ENCODE measurements at regions not wholly inside any gene's neighbourhood (a gene's known extent, or its start where the extent isn't known, plus 50 kb on each side); places are given as distances from the start of the nearest gene placed in this dataset.

DNA sequence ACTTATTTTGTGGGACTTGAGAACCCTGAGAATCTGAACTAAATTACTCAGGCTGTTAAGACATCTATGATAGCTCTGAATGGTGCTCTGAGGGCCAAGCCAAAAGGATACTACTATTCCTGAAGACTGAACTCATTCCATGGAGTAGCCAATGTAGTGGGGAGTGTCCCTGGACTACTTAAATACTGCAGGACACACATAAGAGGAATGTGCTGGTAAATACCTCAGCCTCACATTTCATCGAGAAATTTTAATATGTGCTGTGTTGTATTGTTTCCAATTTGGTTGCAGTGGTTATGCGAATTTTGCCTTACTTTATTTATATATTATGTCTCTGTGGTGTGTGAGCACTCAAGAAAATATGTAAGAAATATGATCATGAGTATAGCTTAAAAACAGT lies 264.4 kb upstream of the FIGN start:
- no peak for DNase-seq (ENCODE audit: extremely low read depth, insufficient read length)
- H3K27me3 ChIP-seq (replicated peaks; ENCODE audit: control insufficient read depth, insufficient read depth, low read length), result no peaks in the 10 kb centered on the region
- H3K36me3 ChIP-seq (ENCODE audit: control insufficient read depth, insufficient read depth, low read length), result no peaks in the 10 kb centered on the region
- TF ChIP-seq, protein P1, sequence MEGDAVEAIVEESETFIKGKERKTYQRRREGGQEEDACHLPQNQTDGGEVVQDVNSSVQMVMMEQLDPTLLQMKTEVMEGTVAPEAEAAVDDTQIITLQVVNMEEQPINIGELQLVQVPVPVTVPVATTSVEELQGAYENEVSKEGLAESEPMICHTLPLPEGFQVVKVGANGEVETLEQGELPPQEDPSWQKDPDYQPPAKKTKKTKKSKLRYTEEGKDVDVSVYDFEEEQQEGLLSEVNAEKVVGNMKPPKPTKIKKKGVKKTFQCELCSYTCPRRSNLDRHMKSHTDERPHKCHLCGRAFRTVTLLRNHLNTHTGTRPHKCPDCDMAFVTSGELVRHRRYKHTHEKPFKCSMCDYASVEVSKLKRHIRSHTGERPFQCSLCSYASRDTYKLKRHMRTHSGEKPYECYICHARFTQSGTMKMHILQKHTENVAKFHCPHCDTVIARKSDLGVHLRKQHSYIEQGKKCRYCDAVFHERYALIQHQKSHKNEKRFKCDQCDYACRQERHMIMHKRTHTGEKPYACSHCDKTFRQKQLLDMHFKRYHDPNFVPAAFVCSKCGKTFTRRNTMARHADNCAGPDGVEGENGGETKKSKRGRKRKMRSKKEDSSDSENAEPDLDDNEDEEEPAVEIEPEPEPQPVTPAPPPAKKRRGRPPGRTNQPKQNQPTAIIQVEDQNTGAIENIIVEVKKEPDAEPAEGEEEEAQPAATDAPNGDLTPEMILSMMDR (IDR thresholded peaks at IDR 0.05; ENCODE audit: insufficient read depth, low read length, poor library complexity, severe bottlenecking), result no peak
- no peak overlapping the region for H3K4me3 ChIP-seq (replicated peaks; ENCODE audit: low read depth, low read length)

- Histone ChIP-seq H3K27me3 (replicated peaks; ENCODE audit: control insufficient read depth, insufficient read depth, low read length) (no peaks in the 10 kb centered on the region), H3K4me3 (replicated peaks; ENCODE audit: low read depth, low read length) (no peak overlapping the region), H3K36me3 (ENCODE audit: control insufficient read depth, insufficient read depth, low read length) (no peaks in the 10 kb centered on the region)
- TF ChIP-seq, protein P1 (IDR thresholded peaks at IDR 0.05; ENCODE audit: insufficient read depth, low read length, poor library complexity, severe bottlenecking), result no peak
- no peak for DNase-seq (ENCODE audit: extremely low read depth, insufficient read length)
Observed at GRCh38 chr2:163997466-163997865, 261.7 kb upstream of the FIGN start.

DNA sequence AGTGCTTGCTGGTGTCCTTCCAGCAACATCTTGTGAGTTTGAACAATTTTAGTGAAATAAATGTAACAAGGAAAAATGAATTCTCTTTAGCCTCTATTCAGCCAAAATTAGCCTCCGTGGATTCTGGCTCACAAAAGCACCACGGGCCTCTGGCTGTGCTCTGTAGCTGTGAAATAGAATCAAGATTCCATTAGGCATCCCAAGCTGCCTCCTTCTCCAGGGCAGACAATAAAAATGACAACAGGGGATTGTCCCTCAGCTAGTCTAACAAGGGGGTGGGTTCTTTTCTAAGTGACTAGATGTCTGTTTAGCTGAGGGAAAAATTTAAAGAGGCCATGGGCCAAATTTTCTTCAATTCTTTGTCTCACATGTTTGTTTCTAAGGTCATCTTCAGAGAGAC lies 254.7 kb upstream of the FIGN start:
- TF ChIP-seq, protein P1 (IDR thresholded peaks at IDR 0.05; ENCODE audit: insufficient read depth, low read length, poor library complexity, severe bottlenecking), result no peak

DNA sequence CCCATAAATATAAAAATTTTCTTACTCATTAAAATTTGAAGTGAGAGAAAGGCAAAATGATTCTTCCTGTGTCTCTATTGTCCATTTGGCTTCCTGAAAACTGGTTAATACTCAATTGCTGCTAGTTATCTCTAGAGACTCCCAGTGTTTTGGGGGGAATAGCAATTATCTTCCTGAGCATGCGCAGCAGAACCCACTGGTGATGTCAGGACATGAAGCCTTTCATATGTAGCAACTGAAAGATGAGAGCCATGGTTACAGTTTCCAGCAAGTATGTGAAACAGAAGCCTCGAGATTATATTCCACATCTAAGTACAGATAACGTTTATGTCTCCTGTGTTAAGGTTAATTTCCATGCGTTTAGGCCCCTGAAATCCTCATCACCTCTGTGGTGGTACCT lies 254.3 kb upstream of the FIGN start:
- no peak for DNase-seq (ENCODE audit: extremely low read depth, insufficient read length)
- TF ChIP-seq, protein P1 (IDR thresholded peaks at IDR 0.05; ENCODE audit: insufficient read depth, low read length, poor library complexity, severe bottlenecking), result no peak
- H3K36me3 ChIP-seq (ENCODE audit: control insufficient read depth, insufficient read depth, low read length), result no peaks in the 10 kb centered on the region
- H3K4me3 ChIP-seq (replicated peaks; ENCODE audit: low read depth, low read length), result no peak overlapping the region
- no peaks in the 10 kb centered on the region for H3K27me3 ChIP-seq (replicated peaks; ENCODE audit: control insufficient read depth, insufficient read depth, low read length)

More for the DNA sequence above, 254.7 kb upstream of the FIGN start:
- Histone ChIP-seq H3K36me3 (ENCODE audit: control insufficient read depth, insufficient read depth, low read length) (no peaks in the 10 kb centered on the region), H3K4me3 (replicated peaks; ENCODE audit: low read depth, low read length) (no peak overlapping the region), H3K27me3 (replicated peaks; ENCODE audit: control insufficient read depth, insufficient read depth, low read length) (no peaks in the 10 kb centered on the region)
- no peak for DNase-seq (ENCODE audit: extremely low read depth, insufficient read length)

DNA sequence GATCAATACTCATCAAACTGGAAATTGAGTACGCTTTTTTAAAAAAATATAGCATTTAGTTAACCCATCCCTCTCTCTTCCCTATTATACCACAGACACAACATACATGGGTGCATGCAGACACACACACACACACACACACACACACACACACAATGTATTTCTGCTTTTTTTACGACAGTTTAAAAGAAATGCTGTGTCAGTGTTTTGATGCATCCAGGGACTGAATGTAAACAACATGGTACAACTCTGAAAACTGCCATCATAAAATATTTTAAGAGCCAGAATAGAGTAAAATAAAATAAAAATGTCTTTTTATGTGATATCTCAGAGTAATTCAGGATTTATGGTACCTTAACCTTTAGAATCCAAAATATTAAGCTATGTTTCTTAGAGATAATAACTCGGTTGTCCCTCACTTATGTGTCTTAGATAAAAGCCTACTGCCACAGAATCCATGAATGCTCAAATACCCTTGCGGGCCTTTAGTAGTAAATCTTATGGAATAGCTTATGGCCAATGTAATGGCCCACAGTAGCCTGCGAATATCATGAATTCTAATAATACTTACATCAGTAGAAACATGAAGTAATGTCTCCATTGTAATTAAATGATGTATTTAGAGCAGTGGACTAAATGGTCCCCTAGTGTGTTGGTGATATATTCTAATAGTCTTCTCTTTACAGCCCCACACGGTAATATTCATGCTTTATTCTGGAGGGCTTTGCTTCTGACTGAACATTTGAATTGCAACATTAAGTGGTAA lies 251.6 kb upstream of the FIGN start:
- TF ChIP-seq, protein P1 (IDR thresholded peaks at IDR 0.05; ENCODE audit: insufficient read depth, low read length, poor library complexity, severe bottlenecking), result no peak
- no peak for DNase-seq (ENCODE audit: extremely low read depth, insufficient read length)
- H3K27me3 ChIP-seq (replicated peaks; ENCODE audit: control insufficient read depth, insufficient read depth, low read length), result no peaks in the 10 kb centered on the region

More for the DNA sequence above, 251.6 kb upstream of the FIGN start:
- Histone ChIP-seq H3K36me3 (ENCODE audit: control insufficient read depth, insufficient read depth, low read length) (no peaks in the 10 kb centered on the region), H3K4me3 (replicated peaks; ENCODE audit: low read depth, low read length) (no peak overlapping the region)

Measured in GM06990 (cell line).